Mammary epithelial cell (primary cell): ENCODE measurements at regions not wholly inside any gene's neighbourhood (a gene's known extent, or its start where the extent isn't known, plus 50 kb on each side); places are given as distances from the start of the nearest gene placed in this dataset.

Experiments used
- EZH2 ChIP-seq: IDR thresholded peaks from 2 replicates; pipeline ENCODE4 v1.6.1; 2012; ENCODE audit warnings: low read length, inconsistent platforms, borderline replicate concordance
- TF ChIP-seq, protein P1 (sequence below), 2 donors: IDR thresholded peaks in 1 of 2; conservative IDR thresholded peaks in 1 of 2; 2 replicates each; pipeline ENCODE4 v1.5.1; 2011 to 2012; ENCODE audit warnings: inconsistent platforms in 2 of 2, low read length in 2 of 2, mild to moderate bottlenecking in 2 of 2, control low read depth in 1 of 2, low read depth in 1 of 2; ENCODE audit not compliant: insufficient read depth in 1 of 2; ENCODE audit errors: extremely low read depth in 1 of 2

GRCh38 chr11:7143908-7144307, 55.1 kb downstream of the RBMXL2 start:
- TF ChIP-seq, protein P1, sequence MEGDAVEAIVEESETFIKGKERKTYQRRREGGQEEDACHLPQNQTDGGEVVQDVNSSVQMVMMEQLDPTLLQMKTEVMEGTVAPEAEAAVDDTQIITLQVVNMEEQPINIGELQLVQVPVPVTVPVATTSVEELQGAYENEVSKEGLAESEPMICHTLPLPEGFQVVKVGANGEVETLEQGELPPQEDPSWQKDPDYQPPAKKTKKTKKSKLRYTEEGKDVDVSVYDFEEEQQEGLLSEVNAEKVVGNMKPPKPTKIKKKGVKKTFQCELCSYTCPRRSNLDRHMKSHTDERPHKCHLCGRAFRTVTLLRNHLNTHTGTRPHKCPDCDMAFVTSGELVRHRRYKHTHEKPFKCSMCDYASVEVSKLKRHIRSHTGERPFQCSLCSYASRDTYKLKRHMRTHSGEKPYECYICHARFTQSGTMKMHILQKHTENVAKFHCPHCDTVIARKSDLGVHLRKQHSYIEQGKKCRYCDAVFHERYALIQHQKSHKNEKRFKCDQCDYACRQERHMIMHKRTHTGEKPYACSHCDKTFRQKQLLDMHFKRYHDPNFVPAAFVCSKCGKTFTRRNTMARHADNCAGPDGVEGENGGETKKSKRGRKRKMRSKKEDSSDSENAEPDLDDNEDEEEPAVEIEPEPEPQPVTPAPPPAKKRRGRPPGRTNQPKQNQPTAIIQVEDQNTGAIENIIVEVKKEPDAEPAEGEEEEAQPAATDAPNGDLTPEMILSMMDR (conservative IDR thresholded peaks at IDR 0.05 in 1 of 2, IDR thresholded peaks at IDR 0.05 in 1 of 2; ENCODE audit: extremely low read depth in 1 of 2, insufficient read depth in 1 of 2, low read depth in 1 of 2, low read length in 2 of 2) = peak; percentile 43 to 51
- no peak for TF ChIP-seq EZH2
